ENCODE measurements at regions not wholly inside any gene's neighbourhood (a gene's known extent, or its start where the extent isn't known, plus 50 kb on each side); places are given as distances from the start of the nearest gene placed in this dataset.

DNA sequence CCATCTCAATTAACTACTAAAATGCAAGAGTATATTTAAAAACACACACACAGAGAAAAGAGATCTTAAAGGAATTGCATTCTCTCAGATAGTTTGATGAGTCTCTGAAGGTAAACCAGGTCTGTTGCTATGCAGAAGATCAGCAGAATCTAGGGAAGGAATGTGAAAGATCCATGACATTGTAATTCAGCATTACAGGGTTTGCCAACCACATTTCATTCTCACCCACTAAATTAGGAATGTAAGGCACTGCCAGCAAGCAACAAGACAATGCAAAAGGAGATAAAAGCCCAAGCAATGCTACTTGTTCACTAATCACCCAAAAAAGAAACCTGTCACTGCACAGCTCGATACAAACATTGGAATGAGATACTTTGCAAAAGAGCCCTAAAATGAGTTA, 106.3 kb downstream of the LRIG3 start:
- no peak overlapping the region for H3K27ac Mint-ChIP-seq (ENCODE audit: unreplicated experiment)
- H3K4me1 ChIP-seq: no peaks in the 10 kb centered on the region
- H3K36me3 Mint-ChIP-seq (ENCODE audit: insufficient read depth, unreplicated experiment): no peaks in the 10 kb centered on the region
- BruUV-seq (replicated peaks): no TSS peak
- H3K4me1 Mint-ChIP-seq (ENCODE audit: low read depth, unreplicated experiment): peaks cover 9% of the 10 kb centered on the region
- no peak overlapping the region for H3K4me3 Mint-ChIP-seq (ENCODE audit: unreplicated experiment)
- no peaks in the 10 kb centered on the region for H3K9me3 Mint-ChIP-seq (ENCODE audit: unreplicated experiment)
- ChIA-PET CTCF (no interaction called here), POLR2A (no interaction called here)
- DNase-seq: no peak
- no peaks in the 10 kb centered on the region for H3K27me3 Mint-ChIP-seq (ENCODE audit: insufficient read depth, unreplicated experiment)
- H3K27me3 ChIP-seq (replicated peaks; ENCODE audit: control insufficient read depth, insufficient read depth, low read length): no peaks in the 10 kb centered on the region
- H3K4me3 ChIP-seq (ENCODE audit: low read depth, low read length): no peak overlapping the region
- TF ChIP-seq, protein P1, sequence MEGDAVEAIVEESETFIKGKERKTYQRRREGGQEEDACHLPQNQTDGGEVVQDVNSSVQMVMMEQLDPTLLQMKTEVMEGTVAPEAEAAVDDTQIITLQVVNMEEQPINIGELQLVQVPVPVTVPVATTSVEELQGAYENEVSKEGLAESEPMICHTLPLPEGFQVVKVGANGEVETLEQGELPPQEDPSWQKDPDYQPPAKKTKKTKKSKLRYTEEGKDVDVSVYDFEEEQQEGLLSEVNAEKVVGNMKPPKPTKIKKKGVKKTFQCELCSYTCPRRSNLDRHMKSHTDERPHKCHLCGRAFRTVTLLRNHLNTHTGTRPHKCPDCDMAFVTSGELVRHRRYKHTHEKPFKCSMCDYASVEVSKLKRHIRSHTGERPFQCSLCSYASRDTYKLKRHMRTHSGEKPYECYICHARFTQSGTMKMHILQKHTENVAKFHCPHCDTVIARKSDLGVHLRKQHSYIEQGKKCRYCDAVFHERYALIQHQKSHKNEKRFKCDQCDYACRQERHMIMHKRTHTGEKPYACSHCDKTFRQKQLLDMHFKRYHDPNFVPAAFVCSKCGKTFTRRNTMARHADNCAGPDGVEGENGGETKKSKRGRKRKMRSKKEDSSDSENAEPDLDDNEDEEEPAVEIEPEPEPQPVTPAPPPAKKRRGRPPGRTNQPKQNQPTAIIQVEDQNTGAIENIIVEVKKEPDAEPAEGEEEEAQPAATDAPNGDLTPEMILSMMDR (IDR thresholded peaks at IDR 0.05; ENCODE audit: insufficient read depth in 1 of 2, low read depth in 1 of 2, low read length in 1 of 2, severe bottlenecking in 1 of 2, unreplicated experiment in 1 of 2): no peak
- intact Hi-C loops (cut with micrococcal nuclease; ENCODE audit: unreplicated experiment): loop anchor here (10.0 kb wide), 2 partner anchors 271 to 469 kb away; no protein-coding TSS in a partner anchor
- no peaks in the 10 kb centered on the region for H3K9me3 ChIP-seq
- no peaks in the 10 kb centered on the region for H3K36me3 ChIP-seq (ENCODE audit: control insufficient read depth, insufficient read depth, low read length)

DNA sequence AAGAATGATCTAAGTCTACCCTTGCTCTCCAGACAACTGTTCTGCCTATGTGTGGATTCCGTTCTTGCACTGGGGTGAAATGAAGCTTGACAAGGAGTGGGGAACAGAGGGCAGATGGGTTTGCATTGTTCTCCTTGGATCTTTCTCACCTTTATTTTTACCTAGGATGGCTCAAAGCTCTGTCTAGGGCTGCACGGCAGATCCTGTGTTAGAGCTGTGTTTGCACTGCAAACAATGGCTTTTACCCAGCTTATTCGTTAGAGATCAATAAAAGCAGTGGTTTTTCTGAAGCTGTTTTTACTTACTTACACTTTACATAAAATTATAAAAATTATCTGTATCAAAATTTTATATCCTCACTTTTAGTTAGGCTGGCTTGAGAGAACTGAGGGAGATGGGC, 105.1 kb downstream of the LRIG3 start:
- BruUV-seq (replicated peaks): no TSS peak
- CTCF ChIA-PET: no interaction called here
- no peaks in the 10 kb centered on the region for H3K9me3 ChIP-seq
- intact Hi-C loops (cut with micrococcal nuclease; ENCODE audit: unreplicated experiment): loop anchor here (10.0 kb wide), 2 partner anchors 270 to 470 kb away; no protein-coding TSS in a partner anchor
- no peaks in the 10 kb centered on the region for H3K4me1 ChIP-seq
- Mint-ChIP-seq H3K27ac (ENCODE audit: unreplicated experiment) (no peak overlapping the region), H3K4me3 (ENCODE audit: unreplicated experiment) (no peak overlapping the region), H3K9me3 (ENCODE audit: unreplicated experiment) (no peaks in the 10 kb centered on the region), H3K36me3 (ENCODE audit: insufficient read depth, unreplicated experiment) (no peaks in the 10 kb centered on the region), H3K27me3 (ENCODE audit: insufficient read depth, unreplicated experiment) (no peaks in the 10 kb centered on the region), H3K4me1 (ENCODE audit: low read depth, unreplicated experiment) (peaks cover 9% of the 10 kb centered on the region)
- H3K36me3 ChIP-seq (ENCODE audit: control insufficient read depth, insufficient read depth, low read length): no peaks in the 10 kb centered on the region
- DNase-seq: no peak
- POLR2A ChIA-PET: no interaction called here
- TF ChIP-seq, protein P1 (IDR thresholded peaks at IDR 0.05; ENCODE audit: insufficient read depth in 1 of 2, low read depth in 1 of 2, low read length in 1 of 2, severe bottlenecking in 1 of 2, unreplicated experiment in 1 of 2): no peak
- H3K4me3 ChIP-seq (ENCODE audit: low read depth, low read length): no peak overlapping the region
- no peaks in the 10 kb centered on the region for H3K27me3 ChIP-seq (replicated peaks; ENCODE audit: control insufficient read depth, insufficient read depth, low read length)

DNA sequence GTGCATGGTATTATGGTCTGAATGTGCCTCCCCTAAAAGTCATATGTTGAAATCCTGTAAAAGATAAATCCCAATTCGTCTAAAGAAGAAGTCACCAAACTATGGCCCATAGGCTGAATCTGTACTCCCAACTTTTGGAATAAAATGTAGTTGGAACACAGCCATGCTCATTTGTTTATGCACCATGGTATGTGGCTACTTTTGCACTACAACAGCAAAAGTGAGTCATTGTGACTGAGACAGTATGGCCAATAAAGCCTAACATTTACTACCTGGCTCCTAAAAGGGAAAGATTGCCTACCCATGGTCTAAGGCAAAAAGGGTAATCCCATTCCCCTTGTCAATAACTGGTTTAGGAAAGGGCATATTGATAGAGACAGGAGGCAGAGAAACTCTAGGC, 101.8 kb downstream of the LRIG3 start:
- Histone ChIP-seq H3K9me3 (no peaks in the 10 kb centered on the region), H3K4me1 (no peaks in the 10 kb centered on the region), H3K36me3 (ENCODE audit: control insufficient read depth, insufficient read depth, low read length) (no peaks in the 10 kb centered on the region), H3K4me3 (ENCODE audit: low read depth, low read length) (no peak overlapping the region), H3K27me3 (replicated peaks; ENCODE audit: control insufficient read depth, insufficient read depth, low read length) (no peaks in the 10 kb centered on the region)
- intact Hi-C loops (cut with micrococcal nuclease; ENCODE audit: unreplicated experiment): loop anchor here (10.0 kb wide), 2 partner anchors 266 to 474 kb away; no protein-coding TSS in a partner anchor
- H3K27me3 Mint-ChIP-seq (ENCODE audit: insufficient read depth, unreplicated experiment): no peaks in the 10 kb centered on the region
- ChIA-PET CTCF (no interaction called here), POLR2A (no interaction called here)
- TF ChIP-seq, protein P1 (IDR thresholded peaks at IDR 0.05; ENCODE audit: insufficient read depth in 1 of 2, low read depth in 1 of 2, low read length in 1 of 2, severe bottlenecking in 1 of 2, unreplicated experiment in 1 of 2): no peak
- no peak overlapping the region for H3K27ac Mint-ChIP-seq (ENCODE audit: unreplicated experiment)
- DNase-seq: no peak
- H3K4me1 Mint-ChIP-seq (ENCODE audit: low read depth, unreplicated experiment): peaks cover under 1% of the 10 kb centered on the region
- H3K9me3 Mint-ChIP-seq (ENCODE audit: unreplicated experiment): no peaks in the 10 kb centered on the region
- H3K36me3 Mint-ChIP-seq (ENCODE audit: insufficient read depth, unreplicated experiment): no peaks in the 10 kb centered on the region
- H3K4me3 Mint-ChIP-seq (ENCODE audit: unreplicated experiment): no peak overlapping the region
- no TSS peak for BruUV-seq (replicated peaks)
